Right ventricle myocardium superior (tissue), 1 donor: ENCODE measurements at regions not wholly inside any gene's neighbourhood (a gene's known extent, or its start where the extent isn't known, plus 50 kb on each side); places are given as distances from the start of the nearest gene placed in this dataset.

Source experiments
- ATAC-seq: fragments of 200-7000 bp; cut with Tn5 transposase; one replicate; pipeline ENCODE4 v1.9.1; 2020; ENCODE audit warnings: mild to moderate bottlenecking; ENCODE audit not compliant: poor library complexity
- DNase-seq: peaks from one replicate; pipeline ENCODE4 v3.0.0-alpha.2; 2020
- intact Hi-C: fragments of 100-400 bp; cut with DNase I; formaldehyde crosslinking; loops from one replicate; pipeline ENCODE4 v1.11.2; 2022
- donor health status: DM: no; HTN: yes; CAD: no; lungs with severe emphysema.

DNA sequence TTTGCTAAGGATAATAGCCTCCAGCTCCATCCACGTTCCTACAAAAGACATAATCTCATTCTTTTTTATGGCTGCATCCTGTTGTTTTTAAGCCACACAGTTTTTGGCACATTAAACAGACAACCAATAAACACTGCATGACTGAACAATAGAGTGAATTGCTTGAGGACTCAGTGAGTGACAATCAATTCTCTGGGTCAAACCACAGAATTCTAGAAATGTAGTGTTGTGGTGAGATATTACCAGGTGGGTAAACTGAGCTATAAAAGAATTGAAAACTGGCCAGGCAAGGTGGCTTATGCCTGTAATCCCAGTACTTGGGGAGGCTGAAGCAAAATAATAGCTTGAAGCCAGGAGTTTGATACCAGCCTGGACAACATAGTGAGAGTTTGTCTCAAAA is 154.7 kb upstream of the CADPS start:
- DNase-seq (no peak), ATAC-seq (no peak)
- intact Hi-C loops = no loop called here

DNA sequence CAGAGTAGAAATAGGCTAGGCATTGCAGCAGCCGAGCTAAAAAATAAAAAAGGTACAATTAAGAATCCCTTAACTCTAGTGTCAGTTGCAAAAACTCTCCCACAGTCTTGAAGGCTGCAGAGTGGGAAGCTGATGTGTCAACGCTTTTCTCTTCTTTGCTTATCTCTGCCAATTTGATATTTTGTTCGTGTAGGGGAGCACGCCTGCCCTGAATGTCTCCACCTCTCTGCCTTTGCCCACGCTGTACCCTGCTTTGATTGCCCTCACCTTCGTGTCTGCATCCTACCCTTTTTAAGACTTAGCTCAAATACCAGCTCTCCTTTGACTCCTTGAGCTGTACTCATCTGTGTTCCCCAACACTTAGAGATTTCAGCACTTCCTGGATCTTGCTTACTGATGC is 155.4 kb upstream of the CADPS start:
- DNase-seq (no peak), ATAC-seq (no peak)
- intact Hi-C loops = no loop called here

DNA sequence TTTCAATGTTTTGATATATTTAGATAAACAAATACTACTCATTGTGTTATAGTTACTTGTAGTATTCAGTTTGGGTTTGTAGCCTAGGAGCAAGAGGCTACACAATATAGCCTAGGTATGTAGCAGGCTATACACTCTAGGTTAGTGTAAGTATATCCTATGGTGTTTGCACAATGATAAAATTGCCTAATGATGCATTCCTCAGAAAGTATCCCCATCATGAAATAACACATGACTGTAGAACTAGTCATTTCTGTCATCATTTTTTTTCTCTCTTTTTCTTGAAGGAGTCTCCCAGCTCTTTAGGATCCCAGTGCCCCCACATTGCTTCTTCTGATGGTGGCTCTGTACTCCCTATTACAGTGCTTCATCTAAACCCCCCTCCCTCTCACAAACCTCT is 157.7 kb upstream of the CADPS start:
- DNase-seq (no peak), ATAC-seq (no peak)
- intact Hi-C loops = no loop called here

DNA sequence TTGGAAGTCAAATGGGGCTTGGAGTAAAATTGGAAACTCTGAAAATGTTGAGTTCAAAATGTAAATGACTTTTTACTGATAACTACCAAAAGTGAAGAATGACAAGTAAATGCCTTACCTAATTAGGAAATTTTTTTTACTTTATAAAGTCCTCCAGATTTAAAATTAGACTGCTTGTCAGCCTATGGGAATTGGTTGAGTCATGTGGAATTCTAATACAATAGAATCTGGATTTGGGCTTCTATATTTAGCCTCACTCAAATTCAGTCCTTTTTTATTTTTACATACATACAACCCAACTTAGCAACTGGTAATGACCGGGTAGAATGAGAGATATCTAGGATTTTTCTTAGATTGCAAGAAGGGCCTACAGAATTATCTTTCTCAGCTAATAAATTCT is 158.9 kb upstream of the CADPS start:
- intact Hi-C loops = no loop called here
- ATAC-seq (no peak), DNase-seq (no peak)

DNA sequence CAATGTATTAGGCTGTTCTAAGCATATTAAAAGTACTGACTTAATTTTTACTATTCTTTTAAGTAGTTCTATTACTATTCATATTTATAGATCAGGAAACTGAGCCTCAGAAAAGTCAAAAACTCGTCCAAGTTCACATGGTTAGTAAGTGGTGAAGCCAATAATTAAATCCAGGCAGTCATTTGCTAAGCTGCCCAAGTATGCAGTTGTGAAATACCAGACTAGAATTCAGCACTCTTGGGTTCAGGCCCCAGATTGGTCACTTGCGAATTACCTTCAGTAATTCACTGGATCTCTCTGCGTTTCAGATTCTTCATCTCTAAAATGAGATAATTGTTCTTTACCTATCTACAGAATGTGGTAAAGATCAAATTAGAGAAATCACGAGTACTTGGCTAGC is 161.9 kb upstream of the CADPS start:
- no peak for DNase-seq
- no peak for ATAC-seq
- intact Hi-C loops = no loop called here

DNA sequence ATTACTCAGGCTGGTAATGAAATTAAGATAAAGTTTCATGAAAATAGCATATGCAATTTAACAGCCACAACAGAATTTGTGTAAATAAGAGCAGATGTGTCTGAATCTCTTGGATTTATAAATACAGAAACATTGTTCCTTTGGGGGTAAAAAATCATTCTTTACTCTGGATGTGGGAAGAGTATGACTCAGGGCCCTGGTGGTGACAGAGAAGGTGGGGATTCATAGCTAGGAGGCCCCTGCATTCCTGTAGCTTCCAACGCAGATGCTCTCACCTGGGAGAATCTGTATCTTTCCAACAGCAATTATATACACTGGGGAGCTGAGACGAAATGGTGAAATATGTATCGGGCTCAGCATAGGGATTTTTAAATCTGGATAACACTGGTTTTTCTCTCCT is 167.6 kb upstream of the CADPS start:
- ATAC-seq (no peak), DNase-seq (no peak)
- intact Hi-C loops = no loop called here

DNA sequence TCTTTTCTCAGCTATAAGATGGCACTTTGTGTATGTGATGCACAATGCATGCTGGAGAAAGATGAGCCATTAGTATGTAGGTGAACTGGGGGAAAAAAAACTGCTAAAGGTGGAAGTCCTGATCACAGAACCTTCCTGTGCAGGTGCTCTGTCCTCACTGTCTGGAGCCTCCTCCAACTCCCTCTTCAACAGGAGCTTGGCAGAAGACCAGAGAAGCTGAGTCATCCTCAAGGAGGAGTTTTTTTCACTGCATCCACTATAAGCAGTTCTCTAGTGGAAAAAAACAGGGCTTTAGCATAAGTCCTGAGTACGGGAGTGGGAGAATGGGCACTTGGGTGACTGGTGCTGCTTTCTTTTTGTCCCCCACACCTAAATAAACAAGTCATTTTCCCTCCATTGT is 168.4 kb upstream of the CADPS start:
- intact Hi-C loops = no loop called here
- no peak for DNase-seq
- ATAC-seq = no peak

DNA sequence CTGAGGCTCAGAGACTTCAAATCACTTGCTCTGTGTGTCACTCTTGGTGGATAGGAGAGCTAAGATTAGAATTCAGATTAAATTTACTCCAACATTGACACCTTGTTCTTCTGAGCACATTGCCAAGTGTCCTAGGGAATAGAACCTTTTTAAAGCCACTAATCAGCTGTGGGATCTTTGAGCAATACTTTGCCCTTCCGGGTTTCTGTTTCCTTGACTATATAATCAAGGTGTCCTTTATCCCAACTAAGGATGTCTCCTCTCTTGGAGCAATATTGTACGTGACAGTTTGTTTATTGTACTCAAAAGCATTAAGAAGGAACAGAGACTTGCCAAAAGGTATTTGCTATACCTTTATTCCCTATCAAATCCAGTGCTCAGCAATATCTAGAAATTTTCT is 170.9 kb upstream of the CADPS start:
- DNase-seq (no peak), ATAC-seq (no peak)
- intact Hi-C loops = no loop called here

DNA sequence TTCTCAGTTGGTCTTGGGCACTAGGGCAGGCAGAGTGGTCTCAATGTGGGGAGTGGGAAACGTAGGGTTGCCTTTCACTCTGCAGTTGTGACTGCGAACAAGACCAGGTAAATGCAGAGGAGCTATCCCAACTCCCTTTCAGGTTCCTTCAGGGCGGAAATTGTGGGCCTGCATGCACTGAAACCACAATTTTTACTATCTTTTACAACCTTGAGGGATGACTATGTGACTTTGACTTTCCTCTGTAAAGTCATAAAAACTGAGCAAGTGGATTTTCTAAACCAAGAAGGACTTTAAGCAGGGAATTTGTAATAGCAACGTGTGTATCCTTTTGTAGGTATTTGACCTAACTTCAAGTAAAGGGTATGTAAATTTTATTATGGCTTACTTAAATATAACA is 171.4 kb upstream of the CADPS start:
- ATAC-seq = no peak
- DNase-seq = no peak
- intact Hi-C loops = no loop called here

DNA sequence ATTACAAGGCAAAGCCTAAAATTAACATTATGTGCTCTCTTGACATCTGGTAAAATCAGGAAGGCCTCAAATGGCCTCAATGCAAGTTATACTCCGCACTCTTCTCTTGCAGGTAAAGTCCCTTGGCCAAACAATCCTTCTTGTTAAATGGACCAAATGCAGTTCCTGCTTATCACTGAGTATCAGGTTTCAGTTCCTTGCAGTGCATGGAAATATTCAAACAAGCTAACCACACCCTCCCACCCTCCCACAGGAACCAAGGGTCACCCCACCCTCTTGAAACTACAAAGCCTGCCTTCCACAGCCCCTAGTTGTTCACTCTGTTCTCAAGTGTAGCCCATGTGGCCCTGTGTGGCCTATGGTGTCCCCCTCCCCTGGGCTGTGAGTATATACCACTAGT is 171.9 kb upstream of the CADPS start:
- DNase-seq = no peak
- intact Hi-C loops = no loop called here

DNA sequence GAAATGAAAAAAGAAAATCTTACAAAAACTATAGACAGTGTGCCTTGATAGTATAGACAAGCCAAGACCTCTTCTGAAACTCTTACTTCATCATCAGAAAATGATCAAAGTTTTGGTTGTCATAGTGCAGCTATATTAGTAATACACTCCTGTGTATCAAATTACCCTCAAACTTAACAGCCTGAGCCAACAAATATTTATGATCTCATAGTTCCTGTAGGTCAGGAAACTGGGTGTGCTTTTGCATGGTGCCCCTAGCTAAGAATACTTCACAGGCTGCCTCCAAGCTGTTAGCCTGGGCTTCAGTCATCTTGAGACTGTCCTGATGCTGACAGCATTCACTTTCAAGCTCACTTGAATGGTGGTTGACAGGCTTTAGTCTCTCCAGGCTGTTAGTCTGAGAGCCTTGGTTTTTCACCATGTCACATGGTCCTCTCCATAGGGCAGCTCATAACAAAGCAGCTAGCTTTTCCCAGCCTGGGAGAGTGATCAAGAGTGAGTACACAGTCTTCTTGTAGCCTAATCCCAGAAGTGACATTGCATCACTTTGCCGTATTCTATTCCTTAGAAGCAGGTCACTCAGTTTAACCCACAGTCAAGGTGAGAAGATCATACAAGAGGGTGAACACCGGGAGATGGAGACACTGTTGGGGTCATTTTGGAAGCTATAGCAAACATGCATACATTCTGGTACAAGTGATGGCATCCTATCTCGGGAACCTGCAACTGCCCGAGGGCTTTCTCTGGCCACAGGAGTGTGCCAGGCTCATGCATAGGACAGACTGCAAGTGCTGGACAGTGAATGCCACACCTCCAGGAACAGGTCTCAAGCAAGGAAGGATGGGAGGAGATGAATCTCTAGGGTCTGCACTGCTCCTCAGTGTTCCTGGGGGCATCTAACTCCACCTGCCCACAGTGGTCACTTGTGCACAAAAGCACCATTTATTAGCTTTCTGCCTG is 173.4 kb upstream of the CADPS start:
- intact Hi-C loops = no loop called here
- ATAC-seq = no peak
- DNase-seq = no peak

More for the DNA sequence above, 171.9 kb upstream of the CADPS start:
- no peak for ATAC-seq

DNA sequence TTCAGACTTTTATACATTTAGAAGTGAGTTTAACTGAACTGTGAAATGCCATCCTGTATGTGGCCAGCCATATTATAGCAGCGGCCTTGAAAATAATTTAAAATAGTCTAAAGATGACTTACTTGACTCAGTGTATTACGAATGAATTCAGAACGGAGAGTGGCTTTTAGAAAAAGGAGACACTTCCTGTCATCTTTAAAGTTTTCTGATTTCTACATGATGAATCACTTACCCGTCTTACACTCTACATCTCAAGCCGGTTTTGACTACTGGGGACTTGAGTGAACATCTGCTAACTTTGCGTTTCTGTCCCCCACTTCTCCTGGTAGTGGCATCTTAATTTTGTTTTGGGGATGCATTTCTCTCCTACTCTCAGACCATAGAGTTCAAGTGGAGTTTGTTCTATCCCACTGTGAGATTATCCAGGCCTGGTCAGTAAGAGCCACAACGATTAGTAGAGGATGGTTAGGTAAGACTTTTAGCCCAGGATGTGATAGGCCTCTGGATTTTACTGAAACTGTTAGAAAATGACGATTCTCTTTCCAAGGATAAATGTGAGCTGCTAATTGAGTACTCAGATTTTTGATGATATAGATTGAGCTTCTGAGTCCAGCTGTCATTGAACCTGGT is 175.4 kb upstream of the CADPS start:
- DNase-seq (no peak), ATAC-seq (no peak)
- intact Hi-C loops = no loop called here

DNA sequence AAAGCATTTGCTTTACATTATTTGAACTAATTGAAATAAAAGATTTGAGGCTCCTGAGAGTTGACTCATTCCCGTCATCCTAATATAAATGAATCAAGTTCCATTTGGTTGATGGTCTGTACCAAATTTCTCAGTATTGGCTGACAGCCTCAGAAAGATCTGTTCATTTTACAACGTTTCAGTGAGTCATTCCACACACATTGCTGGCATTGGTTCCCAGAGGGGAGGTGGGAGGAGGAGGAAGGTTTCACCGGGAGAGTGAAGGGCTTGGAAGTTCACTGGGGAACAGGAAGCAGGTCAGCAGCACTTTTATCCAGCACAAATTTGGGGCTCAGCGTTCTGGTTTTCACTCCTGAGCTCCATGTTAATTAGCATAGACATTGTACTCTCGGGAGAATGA is 176.7 kb upstream of the CADPS start:
- intact Hi-C loops = no loop called here
- ATAC-seq (no peak), DNase-seq (no peak)

DNA sequence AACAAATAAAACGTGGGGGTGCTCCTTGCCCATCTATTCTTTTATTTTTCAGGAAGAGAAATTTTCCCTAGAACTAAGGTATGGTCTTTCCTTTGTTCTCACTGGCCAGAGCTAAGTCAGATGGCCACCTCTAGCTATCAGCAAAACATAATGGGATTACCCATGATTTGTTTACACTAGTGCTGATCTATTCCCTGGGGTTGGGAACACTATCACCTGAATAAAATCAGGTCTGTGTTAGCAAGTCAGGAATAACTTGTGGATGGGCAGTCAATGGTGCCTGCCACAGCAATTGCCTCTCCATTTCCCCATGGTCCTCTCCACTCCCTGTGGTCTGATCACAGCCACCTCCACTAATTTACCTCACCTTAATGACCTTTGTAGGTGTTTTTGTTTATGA is 181.7 kb upstream of the CADPS start:
- intact Hi-C loops = no loop called here
- DNase-seq (no peak), ATAC-seq (no peak)

DNA sequence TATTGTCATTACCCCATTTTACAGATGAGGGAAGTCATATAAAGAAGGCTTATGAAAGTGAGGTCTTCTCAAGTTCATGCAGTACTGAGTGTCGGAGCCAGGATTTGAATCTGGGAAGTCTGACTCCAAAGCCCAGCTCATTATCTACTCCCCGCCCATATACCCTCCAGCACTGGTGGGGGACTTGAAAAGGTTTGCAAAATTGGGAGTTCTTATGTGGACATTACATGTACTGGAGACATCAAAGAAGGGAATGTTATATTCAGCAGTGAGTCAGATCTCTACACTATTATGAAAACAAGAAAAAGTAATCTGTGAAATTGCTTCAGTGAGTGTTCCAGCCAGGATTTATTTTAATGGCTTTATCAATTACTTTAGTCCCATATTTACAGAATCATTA is 185.2 kb upstream of the CADPS start:
- intact Hi-C loops = no loop called here
- no peak for ATAC-seq
- no peak for DNase-seq

DNA sequence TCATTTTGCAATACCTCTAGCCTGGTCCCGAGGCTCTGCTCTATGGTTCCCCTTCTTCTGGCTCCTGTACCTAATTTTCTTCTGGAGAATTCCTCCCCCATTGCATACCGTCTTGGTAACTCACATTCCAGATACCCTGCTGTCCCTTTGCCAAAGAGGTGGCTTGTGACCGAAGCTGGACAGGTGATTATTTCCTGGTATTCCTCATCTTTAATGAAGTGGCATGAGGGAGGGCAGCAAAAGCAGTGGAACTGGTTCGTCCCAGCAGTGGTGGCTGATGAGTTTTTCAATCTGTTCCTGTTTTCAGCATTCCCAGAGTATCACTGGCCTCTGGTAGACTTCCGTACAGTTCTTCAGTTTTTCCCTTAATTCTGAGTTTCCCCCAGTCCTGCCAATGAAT is 186.2 kb upstream of the CADPS start:
- DNase-seq = no peak
- no peak for ATAC-seq
- intact Hi-C loops = no loop called here

DNA sequence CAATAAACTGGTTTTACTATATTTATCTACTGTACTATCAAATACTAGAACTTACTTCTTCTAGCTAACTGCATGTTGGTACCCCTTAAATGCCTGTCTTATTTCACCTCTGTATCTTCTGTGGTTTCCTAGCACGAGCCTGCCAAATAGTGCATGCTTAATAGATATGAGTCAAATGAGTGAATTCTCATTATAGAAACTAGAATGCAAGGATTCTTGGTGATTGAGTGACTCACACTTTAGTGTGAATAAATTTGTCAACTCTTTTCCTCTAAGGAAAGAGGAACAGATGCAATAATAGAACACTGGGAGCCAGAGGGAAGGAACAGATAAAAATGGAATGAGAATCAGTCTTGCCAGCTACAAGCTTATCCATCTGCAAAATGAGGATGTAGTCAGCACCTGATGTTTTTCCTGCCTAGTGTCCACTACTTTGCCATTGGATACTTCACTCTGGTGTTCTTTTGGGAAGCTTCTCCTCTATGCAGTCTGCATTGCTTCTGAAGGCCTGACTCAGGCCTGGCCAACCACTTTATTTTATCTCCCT is 189.1 kb upstream of the CADPS start:
- intact Hi-C loops = no loop called here
- DNase-seq = no peak
- no peak for ATAC-seq

DNA sequence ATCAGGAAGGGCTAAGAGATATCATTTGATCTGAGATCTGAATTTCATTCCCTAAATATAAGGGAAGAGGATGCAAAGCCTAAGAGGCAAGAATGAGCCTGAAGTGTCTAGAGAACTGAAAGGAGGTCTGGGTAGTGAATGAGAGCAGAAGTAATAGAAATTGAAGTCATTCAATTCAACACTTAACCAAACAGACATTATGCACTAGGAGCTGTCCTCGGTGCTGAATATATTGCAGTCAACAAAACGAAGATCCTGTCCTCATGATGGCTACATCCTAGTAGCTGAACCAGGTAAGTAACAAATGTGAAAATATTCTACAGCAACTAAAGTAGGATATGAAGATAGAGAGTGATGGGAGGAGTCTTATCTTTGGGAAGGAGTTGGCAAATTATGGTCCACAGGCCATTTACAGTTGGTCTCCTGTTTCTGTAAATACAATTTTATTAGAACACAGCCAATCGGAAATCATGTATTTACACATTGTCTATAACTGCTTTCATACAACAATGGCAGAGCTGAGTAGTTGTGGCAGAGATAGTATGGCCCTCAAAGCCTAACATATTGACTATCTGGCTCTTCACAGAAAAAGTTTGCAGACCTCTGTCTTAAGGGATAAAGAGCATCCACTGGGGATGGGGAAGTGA is 192.9 kb upstream of the CADPS start:
- no peak for DNase-seq

DNA sequence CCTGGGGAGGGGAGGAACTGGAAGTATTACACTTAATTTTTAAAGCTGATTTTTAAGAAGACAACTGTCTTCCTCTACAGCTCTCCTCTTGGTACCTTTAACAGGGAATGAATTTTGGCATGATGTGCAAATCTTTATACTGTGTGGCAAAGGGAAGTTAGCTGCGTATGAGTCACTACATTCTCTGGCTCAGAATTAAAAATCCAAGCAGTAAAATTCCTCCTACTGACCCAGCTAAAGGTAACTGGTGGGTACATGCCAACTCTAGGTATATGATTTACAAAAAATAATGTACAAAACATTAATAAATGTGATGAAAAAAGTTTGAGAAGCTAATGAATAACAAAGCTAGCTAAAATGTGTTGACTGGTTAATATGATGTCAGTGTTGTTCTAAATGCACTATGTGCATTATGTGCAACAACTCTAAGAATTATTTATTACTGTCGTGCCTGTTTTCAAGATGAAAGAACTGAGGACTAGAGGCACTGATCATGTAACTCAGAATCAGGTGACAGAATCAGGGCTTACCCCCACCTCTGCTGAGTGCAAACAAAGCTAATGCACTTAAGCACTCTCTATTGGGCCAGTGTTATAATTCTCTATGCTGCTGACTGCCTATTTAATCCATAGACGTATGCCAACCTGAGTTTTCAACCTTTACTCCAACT is 194.7 kb upstream of the CADPS start:
- no peak for ATAC-seq
- intact Hi-C loops = no loop called here

More for the DNA sequence above, 192.9 kb upstream of the CADPS start:
- no peak for ATAC-seq
- intact Hi-C loops = no loop called here

More for the DNA sequence above, 194.7 kb upstream of the CADPS start:
- DNase-seq = no peak
